ENCODE measurements at regions not wholly inside any gene's neighbourhood (a gene's known extent, or its start where the extent isn't known, plus 50 kb on each side); places are given as distances from the start of the nearest gene placed in this dataset.
A peak's percentile ranks its signal among the peaks of the same experiment; 100 is the strongest.

DNA sequence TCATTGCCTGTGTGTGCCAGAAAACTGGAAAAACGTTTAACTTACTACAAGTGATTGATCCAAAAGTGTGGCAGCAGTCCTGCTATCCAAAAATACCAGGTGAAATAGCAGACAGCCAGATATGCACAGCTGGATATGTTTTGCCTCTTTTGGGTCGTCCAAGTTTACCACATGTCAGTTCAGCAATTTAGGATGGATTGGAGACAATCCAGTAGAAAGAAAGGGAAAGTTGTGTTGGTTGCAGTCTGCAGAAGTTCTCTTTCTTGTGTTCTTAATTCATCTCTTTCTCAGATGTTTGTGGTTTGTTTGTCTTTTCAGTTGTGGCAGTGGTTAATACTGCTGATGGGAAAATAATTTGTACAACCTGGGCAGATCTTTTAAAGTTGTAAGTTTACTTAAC lies 645.0 kb downstream of the PTPRC start:
- TF ChIP-seq, protein P1, sequence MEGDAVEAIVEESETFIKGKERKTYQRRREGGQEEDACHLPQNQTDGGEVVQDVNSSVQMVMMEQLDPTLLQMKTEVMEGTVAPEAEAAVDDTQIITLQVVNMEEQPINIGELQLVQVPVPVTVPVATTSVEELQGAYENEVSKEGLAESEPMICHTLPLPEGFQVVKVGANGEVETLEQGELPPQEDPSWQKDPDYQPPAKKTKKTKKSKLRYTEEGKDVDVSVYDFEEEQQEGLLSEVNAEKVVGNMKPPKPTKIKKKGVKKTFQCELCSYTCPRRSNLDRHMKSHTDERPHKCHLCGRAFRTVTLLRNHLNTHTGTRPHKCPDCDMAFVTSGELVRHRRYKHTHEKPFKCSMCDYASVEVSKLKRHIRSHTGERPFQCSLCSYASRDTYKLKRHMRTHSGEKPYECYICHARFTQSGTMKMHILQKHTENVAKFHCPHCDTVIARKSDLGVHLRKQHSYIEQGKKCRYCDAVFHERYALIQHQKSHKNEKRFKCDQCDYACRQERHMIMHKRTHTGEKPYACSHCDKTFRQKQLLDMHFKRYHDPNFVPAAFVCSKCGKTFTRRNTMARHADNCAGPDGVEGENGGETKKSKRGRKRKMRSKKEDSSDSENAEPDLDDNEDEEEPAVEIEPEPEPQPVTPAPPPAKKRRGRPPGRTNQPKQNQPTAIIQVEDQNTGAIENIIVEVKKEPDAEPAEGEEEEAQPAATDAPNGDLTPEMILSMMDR (IDR thresholded peaks at IDR 0.05; ENCODE audit: low read depth, low read length), result no peak
- H3K36me3 ChIP-seq, result no peaks in the 10 kb centered on the region
- no peaks in the 10 kb centered on the region for H3K9me3 ChIP-seq
- H3K4me1 ChIP-seq, result no peaks in the 10 kb centered on the region
- no peak overlapping the region for H3K4me3 ChIP-seq (ENCODE audit: low read depth, low read length)
- DNase-seq, result no peak
- H3K27me3 ChIP-seq, result no peaks in the 10 kb centered on the region

DNA sequence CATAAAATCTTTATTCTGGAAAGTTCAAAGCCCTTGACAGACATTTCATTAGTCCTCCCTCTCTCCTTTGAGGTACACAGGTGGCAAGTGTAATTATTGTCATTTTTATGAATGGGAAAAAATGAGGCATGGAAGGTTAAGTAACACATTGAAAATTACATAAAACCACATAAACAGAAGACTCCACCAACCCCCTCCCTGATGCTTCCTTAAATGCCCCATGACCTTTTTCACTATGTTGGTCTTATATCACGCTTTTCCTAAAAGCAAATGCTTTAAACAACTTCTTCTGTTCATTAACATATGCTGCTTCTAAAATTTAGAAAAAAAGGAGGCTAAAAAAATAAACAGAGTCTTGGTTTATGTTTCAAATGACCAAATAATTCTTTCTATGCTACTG lies 648.4 kb downstream of the PTPRC start:
- no peak overlapping the region for H3K4me3 ChIP-seq (ENCODE audit: low read depth, low read length)
- H3K4me1 ChIP-seq, result no peaks in the 10 kb centered on the region
- TF ChIP-seq, protein P1 (IDR thresholded peaks at IDR 0.05; ENCODE audit: low read depth, low read length), result no peak
- no peaks in the 10 kb centered on the region for H3K9me3 ChIP-seq
- no peaks in the 10 kb centered on the region for H3K36me3 ChIP-seq
- DNase-seq, result no peak
- no peaks in the 10 kb centered on the region for H3K27me3 ChIP-seq

DNA sequence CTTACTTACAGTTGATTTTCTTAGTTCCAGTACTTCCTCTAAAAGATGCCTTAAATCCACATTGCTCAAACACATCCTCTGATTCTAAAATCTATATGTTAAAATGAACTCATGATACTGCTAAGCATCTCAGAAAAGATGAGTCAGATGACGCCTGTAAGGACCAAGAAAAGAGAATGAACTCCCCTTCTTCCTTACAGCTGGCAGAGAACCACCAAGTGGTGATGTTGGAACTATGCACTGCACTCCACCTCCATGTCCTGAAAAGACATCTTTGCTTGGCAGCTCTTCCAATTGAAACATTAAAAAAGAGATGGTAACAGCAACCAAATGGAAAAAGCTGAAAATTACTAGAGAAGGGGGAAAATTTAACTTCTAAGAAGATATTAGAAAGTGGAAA lies 648.8 kb downstream of the PTPRC start:
- Histone ChIP-seq H3K27me3 (no peaks in the 10 kb centered on the region), H3K36me3 (no peaks in the 10 kb centered on the region), H3K4me1 (no peaks in the 10 kb centered on the region), H3K9me3 (no peaks in the 10 kb centered on the region), H3K4me3 (ENCODE audit: low read depth, low read length) (no peak overlapping the region)
- DNase-seq, result no peak
- TF ChIP-seq, protein P1 (IDR thresholded peaks at IDR 0.05; ENCODE audit: low read depth, low read length), result 0 out of 2 replicates have a peak, but pooled peaks have one; percentile 7

DNA sequence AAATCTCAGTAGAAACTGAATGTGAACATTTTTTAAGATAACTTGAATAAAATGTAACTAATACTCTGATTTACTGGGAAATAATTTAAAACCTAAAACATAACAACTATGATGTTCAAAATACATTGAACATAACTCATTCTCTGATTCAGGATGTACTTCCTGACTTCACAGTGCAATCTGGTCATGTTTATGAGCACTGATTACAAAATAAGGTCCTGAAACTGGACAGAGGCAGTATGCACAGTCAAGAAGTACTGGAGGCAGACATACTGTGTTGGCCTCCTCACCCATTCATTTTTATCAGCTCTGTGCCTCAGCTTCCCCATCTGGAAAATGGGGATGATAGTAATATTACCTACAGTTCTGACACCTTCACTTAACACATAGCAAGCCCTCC lies 651.3 kb downstream of the PTPRC start:
- Histone ChIP-seq H3K36me3 (no peaks in the 10 kb centered on the region), H3K9me3 (no peaks in the 10 kb centered on the region), H3K4me1 (no peaks in the 10 kb centered on the region), H3K4me3 (ENCODE audit: low read depth, low read length) (no peak overlapping the region), H3K27me3 (no peaks in the 10 kb centered on the region)
- DNase-seq, result no peak
- TF ChIP-seq, protein P1 (IDR thresholded peaks at IDR 0.05; ENCODE audit: low read depth, low read length), result no peak

DNA sequence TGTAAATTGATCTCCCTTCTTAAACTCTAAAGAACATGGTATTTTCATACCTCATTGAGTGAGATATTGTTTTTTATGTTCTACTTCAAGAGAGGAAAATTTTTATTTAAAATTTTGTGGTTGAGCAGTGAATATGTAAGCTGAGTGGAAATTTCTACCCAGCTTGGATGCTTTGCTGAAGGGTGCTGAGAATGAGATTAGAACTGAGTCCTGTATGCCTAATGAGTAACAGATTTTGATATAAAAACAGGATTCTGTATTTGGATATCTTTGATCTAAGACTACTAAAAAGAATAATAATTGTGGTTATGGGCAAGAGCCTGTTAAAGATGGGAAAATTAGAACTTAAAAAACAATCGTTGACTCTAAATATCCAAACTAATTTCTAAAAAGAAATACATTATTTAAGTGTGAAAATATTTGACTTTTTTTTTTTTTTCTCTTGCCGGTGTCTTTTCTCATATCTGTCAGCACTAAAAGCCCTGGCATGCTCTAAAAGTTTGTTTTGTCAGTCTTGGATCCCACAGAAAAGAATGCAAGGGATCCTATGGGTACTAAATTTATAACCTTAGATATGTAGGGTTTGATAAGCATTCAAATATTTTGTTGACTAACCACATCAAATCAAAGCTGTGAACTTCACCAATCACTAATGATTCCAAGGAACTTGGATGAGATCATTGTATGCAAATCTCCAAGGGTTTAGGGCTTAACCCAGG lies 652.3 kb downstream of the PTPRC start:
- H3K36me3 ChIP-seq, result no peaks in the 10 kb centered on the region
- TF ChIP-seq, protein P1 (IDR thresholded peaks at IDR 0.05; ENCODE audit: low read depth, low read length), result no peak
- H3K27me3 ChIP-seq, result no peaks in the 10 kb centered on the region
- H3K9me3 ChIP-seq, result no peaks in the 10 kb centered on the region
- no peak for DNase-seq
- no peaks in the 10 kb centered on the region for H3K4me1 ChIP-seq
- H3K4me3 ChIP-seq (ENCODE audit: low read depth, low read length), result no peak overlapping the region

DNA sequence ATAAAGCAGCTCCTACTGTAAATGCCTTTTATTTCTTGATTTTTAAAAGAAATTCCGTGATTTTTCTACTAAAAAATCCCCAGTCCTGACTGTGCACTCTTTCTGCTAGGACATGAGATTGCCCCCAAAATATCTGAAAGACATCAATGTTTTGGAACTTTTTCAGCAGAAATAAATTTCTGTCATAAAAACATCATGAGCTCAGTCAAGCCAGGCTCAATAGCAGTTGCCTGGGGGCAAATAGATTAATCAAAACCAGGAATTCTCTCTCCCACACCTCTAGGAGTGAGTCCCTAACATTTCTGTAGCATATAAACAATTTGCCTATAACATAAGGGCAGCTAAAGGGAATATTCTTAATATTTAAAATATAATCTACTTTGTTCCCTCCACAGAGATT lies 654.1 kb downstream of the PTPRC start:
- Histone ChIP-seq H3K9me3 (no peaks in the 10 kb centered on the region), H3K4me3 (ENCODE audit: low read depth, low read length) (no peak overlapping the region), H3K27me3 (no peaks in the 10 kb centered on the region), H3K36me3 (no peaks in the 10 kb centered on the region), H3K4me1 (no peaks in the 10 kb centered on the region)
- DNase-seq, result no peak
- TF ChIP-seq, protein P1 (IDR thresholded peaks at IDR 0.05; ENCODE audit: low read depth, low read length), result no peak

All from BE2C (cell line).